ENCODE measurements at regions not wholly inside any gene's neighbourhood (a gene's known extent, or its start where the extent isn't known, plus 50 kb on each side); places are given as distances from the start of the nearest gene placed in this dataset.
A peak's percentile ranks its signal among the peaks of the same experiment; 100 is the strongest.

DNA sequence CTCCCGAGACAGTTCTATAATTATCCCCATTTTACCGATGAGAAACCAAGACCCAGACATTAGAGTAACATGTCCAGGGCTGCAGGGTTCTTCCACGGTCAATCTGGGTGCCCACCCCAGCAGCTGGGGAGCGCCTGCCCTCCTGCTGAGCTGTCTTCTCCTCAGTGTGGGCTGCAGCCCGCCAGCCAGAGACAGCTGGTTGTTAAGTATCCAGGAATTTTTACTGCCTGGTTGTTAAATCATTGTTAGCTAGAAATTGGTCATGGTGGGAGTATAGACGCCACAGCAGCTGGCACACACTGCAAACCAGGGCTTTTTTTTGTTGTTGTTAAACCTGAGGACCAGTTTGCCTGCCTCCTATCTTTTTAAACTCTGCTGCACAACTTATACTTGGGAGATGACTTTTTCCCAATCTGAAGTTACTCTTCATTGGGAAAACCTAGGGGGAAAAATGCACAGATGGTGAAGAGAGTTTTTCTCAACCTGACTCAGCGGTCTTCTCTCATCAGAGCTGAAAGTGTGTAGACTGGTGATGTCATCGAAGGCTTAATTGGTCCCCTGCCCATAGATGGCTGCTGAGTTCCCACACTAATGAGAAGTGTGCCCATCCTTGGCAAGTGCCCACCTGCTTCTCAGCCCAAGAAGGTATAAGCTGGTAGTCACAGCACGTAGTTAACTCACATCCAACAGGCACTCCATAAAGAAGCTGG is 208.6 kb downstream of the DRD1 start:
- no peak for DNase-seq

DNA sequence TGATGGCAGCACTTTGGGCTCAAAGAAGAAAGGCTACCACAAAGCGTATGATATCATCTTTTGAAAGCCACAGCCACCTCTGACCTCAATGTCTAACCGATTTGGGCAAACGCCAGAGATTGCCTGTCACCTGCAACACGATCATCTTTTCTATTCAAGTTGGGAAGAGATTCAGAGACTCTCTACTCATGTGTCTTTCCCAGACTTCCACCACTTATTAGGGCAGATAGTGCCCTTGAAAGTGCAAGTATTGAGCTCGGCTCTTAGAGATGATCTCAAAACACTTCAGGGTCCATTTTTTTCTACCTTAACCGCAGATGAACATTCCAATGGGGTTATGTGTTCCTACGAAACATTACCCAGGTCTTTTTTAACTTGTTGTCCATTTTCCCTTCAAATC is 213.7 kb downstream of the DRD1 start:
- DNase-seq, result no peak

DNA sequence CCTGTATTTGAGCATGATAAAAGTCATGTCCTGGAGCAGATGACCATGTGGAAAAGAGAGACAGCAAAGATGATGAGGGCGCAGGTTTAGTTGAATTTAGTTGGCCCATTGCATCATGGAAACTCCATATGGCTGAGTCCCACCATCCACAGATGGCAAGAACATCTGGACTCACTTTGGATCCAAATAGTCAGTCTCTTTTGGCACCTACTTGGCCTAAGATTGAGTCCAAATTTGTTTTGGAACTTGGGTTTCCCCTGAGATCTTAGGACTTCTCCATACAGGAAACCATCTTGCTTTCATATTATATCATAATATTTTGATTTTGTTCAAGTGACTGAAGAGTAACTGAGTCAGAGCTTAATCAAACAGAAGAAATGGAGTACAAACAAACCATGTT is 217.5 kb downstream of the DRD1 start:
- DNase-seq, result peak in 1 of 2 experiments; percentile 16

DNA sequence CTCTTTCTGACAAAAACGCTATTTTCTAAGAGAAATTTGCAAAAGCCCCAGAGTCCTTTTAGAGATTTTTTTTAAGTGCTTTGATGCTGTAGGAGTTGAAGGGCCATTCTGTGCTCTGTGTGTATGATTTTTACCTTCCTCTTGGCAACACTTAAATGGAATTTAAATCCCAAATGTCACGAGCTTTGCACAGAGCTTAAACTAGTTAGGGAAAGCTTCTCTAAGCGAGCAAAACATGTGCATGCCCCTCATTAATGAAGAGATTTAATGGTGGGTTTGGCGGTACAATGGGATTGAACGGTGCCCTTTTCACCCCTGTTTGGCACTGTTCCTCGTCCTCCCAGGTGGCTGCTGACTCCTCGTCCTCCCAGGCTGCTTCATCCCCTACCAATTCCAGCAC is 220.7 kb downstream of the DRD1 start:
- DNase-seq, result no peak

DNA sequence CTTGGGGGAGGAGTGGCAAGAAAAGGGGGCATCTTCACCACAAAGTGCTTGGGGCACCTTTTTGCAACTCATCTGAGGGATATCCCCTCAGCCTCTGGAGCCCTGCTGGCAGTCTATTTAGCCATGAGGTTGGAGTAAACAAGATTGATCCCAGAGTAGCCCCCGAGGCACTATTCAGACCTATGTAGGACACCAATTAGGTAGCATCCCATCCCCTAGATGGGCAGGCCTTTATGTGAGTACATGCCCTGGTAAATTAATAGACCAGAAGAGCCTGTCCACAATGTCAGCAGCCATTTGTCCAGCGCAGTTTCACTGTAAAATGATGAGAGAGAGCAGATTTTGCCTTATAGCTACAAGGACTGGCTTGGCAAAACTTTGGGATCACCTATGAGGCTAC is 221.4 kb downstream of the DRD1 start:
- DNase-seq, result no peak

DNA sequence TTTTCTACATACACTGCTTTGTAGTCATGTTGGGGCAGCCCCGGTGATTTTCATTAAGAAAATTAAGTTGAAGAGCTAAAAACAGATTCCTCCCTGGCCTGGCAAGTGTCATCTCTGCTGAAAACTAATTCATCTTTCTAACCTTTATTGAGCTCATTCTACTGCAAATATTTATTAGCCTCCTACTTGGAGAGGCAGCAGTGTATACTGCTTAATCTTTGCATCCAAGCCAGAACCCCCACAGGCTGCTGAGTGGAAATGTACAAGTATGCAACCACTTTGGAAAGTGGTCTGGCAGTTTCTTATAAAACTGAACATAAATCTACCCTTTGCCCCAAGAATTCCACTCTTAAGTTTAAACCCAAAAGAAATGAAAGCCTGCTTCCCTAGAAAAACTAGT is 223.4 kb downstream of the DRD1 start:
- no peak for DNase-seq

DNA sequence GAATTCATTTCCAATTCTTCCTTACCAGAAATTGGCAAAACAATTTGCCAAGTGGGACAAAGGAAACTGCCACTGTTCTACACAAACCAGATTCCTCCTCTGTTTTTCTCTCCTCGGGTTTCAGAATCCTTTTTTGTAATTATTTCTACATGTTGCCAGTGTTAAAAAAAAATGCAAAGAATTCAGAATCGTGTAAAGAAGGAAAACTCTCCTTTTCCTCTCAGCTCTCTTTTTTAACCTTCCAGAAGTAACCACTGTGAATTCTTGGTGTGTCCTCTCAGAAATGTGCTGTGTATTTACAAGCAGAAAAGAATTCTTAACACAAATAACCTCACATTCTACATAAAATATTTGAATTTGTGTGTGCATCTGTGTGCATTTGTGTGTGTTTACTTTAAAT is 224.6 kb downstream of the DRD1 start:
- no peak for DNase-seq

DNA sequence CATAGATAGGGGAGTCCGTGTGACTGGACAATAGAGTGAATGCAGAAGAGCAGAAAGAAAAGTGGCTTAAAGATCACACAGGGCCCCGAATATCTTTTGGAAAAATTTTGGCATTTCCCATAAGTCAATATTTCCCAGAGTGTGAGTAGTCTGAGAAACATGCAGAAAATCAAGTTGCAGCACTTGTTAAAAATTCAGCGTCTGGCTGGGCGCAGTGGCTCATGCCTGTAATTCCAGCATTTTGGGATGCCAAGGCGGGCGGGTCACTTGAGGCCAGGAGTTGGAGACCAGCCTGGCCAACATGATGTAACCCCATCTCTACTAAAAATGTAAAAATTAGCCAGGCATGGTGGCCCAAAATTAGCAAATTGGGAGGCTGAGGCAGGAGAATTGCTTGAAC is 227.0 kb downstream of the DRD1 start:
- DNase-seq, result no peak

DNA sequence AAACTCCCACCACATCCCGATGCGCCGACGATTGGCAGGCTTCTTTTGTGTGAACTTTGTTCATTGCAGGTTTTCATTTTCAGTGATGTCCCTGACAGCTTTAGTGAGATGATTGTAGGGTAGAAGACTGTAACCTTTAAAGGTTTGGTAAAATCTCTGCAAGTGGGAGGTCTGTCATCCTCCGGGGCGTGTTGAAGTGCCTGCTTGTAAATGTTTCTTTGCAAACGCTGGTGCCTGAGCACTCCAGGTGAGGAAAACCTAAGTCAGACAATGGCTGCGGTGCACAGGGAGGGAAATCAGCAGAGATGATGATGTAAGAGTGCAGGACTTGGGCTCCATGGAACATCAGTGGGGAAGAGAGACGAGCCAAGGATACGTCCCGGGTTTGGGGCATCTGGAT is 228.1 kb downstream of the DRD1 start:
- DNase-seq, result no peak

DNA sequence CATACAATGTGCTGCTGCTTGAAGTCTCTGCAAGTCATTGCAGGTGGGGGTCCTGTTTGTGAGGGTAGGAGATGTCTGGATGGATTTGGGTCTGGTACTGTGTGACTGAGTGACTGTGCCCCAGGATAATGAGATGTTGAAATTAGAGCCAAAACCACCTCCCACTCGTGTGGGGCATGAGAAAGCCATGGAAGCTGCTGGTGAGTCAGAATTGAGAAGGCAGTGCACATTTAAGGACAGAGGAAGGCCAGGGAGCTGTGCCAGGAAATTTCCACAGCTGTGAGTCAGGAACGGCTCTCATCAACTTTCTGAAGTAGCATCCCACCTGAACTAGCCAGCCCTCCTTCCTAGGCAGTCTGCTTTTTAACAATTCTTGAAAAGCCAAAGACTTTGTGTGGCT is 229.8 kb downstream of the DRD1 start:
- no peak for DNase-seq

DNA sequence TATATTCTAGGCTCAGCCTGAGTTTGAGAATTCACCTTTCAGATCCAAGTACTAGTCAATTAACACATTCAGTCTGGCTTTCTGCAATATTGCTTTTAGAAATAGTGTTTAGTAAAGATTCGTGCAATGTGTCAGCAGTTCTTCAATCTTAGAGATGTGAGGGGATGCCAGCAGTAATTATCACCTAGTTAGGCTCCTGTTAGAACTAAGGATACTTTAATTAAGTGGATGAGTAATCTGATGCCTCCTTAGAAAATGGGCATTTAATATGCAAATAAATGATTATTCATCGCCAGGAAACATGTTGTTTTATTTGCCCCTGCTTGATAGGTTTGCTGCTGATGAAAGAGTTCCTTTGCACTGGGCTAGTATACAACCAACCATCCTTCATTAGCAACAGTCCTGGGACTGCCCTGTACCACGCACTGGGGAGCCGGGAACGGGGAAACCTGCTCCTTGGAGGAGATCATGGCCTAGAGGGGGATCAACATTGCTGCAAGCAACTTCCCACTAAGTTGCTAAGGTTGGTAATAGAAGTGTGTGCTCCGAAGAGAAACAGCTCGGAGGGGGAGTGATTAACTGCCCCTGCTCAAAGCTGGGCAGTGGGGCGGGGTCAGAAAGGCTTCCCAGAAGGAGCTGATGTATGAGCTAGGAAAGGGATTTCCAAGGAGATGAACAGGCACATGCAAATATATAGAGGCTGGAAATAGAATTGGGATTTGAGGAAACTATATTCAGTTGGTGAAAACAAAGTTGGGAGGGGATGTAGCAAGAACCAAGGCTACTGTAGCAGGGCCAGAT is 231.8 kb downstream of the DRD1 start:
- DNase-seq, result no peak

DNA sequence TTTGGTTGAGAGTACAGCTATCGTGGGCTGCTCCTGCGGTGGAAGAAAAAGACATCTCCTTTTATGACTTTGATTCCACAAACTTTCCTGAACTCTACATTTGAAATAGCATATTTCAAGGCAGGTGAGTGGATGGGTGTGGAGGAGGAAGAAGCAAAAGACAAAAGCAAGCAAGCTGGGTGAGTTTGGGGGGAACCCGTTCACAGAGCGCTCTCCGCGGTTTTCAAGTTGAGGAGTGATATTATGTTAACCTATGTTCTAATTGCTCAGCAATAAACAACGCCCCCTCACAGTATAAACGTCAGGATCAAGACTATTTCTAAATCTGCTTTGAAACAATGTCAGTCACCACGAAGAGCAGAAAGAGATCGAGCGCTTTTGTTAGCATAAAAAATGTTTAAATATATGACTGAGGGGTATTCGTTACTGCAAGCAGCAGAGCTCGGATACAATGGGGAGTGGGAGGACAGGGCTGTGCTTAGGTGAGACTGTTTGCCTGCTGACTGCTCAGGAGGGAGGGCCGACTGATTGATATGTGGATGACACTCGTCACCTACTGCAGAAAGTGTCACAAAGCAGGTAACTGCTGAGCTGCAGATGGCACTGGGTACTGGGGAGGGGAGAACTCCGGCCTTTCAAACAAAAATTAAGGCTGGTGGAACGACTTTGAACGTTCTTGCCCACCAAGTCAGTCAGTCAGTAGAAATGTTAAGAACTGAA is 236.5 kb downstream of the DRD1 start:
- no peak for DNase-seq

DNA sequence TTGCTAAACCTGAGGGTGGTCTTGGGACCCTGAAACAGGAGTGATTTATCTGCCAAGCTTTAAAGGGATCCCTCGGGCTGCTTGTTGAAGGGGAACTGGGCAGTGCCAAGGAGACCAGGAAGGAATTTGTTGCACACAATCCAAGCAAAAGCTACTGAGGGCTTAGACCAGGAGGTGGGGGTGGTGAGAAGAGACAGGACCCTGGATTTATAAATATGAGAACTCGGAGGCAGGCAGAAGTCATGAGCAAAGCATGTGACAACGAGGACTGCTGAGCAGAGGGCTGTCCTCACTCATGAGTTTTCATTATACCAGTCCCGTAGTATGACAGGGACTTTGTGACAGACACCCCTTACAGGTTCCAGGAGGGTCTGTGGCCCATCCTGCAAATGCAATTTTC is 237.3 kb downstream of the DRD1 start:
- DNase-seq, result no peak

DNA sequence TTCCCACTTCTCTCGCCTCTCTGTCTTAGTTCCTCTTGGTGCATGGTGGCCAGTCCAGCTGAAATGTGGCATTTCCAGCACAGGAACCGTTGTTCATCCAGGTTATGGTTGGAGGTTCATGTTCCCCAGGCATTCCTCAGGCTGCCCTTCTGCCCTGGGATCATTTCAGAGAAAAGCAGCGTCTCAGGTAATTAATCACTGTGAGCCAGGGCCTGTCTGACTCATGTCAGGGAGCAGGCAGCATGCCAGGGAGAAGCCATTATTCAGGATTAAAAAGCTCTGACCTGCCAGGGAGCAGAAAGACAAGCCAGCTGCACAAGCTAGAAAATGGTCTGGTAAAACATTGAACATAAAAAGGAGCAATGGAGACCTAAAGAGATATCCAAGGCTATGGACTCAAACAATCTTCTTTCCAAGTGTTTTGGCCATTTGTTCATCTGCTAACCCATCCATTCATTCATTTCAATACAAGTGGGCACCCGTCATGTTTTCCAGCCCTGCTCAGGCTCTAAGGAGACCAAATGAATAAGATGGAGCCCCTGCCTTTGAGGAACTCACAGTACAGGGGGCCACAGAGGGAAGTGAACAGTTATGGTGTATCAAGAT is 241.4 kb downstream of the DRD1 start:
- peak; percentile 5 to 50 for DNase-seq

DNA sequence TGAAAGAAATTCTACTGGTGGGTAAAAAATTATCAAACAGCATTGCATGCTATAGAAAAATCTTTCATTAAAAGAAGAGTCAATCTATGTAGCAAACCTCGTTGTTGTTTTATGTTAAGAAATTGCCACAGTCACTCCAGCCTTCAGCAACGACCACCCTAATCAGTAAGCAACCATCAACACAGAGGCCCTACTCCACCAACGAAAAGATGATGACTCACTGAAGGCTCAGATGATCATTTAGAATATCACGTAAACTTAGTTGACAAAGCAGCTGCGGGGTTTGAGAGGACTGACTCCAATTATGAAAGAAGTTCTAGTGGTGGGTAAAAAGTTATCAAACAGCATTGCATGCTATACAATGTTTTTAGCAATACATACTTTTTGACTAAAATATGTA is 242.6 kb downstream of the DRD1 start:
- no peak for DNase-seq

DNA sequence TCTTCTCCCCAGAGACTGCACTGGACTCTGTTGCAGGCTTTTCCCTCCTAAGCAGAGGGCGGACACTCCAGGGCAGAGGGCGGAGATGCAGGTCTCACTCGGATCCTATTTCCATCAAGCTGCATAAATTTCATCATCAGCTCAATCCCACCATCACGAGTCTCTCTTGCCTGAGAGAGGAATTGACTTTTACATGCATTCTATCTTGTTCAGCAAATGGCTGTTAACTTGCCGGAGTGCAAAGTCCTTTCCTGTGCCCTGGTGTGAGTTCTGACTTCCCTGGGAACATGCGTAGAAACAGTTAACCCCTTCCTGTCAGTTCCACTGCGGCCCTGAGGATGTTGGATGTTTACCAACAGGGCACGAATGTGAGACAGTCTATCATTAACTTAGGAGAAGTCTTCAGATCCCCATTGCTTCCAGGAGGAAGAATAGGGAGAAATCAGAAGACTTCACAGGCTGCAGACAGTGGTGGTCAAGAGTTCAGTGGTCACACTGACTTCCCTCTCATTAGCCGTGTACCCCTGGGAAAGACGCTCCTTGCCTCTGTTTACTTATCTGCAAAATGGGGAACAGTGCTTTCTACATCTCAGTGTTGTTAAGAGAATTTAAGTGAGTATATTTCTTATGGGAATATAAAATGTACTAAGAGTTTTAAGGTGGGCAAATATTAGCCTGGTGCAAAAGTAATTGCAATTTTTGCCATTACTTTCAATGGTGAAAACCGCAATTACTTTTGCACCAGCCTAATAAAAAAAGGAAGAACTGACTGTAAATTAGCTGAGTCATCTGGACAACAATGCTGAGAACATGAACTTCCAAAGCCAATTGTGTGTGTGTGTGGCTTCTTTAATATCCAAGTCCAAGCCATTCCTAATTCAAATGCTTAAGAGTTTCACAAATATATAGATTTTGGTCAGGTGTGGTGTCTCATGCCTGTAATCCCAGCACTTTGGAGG is 248.0 kb downstream of the DRD1 start:
- no peak for DNase-seq

DNA sequence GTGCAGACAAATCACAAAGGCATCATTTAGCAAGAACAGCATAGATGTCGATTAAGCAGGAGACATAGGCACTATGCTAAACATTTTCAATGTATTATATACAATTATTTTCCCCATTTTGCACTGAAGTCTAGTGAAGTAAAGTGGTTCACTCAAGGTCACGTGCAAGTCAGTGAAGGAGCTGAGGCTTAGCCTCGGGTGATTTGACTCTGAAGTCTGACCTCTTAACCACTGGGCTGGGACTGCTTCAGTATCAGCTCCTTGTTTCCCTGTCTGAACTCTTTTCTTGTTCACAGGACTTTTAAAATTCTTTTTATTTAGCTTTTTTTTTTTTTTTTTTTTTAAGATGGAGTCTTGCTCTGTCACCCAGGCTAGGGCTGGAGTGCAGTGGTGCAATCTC is 262.7 kb downstream of the DRD1 start:
- no peak for DNase-seq

DNA sequence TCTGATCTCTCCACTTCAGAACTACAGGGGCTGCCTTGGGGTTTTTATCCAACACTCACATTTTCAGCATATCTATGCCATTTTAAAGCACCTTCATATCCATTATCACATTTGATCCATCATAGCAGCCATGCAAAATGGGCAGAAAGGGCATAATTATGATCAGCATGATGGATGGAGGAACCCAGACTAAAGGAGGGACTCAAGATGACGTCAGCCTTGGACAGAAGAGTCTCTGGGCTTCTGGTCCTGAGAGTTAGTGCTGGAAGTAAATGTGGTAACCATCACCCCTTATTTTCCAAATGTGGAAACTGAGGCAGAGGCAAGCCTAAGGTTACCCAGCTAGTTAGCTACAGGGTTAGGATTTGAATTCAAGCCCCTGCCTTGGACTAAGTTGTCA is 273.1 kb downstream of the DRD1 start:
- DNase-seq, result no peak

DNA sequence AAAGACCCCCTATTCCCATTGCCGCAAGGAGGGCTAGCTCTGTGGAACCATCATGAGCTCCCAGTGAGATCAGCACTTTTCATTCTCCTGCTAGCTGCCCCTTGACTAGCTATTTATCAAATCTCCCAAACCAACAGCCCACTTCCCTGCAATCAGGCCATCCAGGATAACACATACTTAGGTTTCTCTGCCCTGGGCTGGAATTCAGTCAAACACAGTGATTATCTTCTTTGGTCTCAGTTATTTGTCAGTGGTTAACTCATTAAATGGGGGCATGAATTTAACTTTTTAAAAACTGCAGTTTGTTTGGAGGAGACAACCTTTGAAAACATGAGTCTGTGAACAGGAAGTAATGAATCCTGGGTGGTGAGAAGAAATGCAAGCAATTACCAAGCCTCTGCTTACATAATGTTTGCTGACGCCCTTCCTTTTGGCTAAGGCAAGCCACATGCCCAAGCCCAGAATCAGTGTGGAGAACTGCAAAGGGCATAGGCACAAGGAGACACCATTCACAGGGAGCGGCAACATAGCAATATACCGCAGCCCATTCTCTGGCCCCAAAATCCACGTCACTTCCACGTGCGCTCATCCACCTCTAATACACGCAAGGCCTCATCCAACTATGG is 275.0 kb downstream of the DRD1 start:
- DNase-seq, result no peak

DNA sequence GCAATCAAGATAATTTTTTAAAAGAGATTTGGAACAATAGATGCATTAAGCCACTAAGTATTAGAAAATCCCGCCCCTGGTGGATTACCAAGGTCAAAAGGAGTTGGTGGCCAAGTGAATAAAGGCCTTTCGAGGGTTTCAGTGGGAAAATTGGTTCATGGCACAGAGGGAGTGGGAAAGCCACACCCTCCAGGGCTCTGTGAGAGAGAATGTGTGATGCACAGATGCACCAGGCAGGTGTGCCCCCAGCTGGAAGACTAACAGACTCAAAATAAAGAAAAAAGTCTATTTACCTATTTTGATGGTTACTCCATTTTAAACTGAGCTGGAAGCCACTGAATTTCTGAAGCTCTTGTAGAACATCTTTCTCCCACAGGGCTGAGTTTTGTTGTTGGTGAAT is 278.0 kb downstream of the DRD1 start:
- DNase-seq, result no peak

DNA sequence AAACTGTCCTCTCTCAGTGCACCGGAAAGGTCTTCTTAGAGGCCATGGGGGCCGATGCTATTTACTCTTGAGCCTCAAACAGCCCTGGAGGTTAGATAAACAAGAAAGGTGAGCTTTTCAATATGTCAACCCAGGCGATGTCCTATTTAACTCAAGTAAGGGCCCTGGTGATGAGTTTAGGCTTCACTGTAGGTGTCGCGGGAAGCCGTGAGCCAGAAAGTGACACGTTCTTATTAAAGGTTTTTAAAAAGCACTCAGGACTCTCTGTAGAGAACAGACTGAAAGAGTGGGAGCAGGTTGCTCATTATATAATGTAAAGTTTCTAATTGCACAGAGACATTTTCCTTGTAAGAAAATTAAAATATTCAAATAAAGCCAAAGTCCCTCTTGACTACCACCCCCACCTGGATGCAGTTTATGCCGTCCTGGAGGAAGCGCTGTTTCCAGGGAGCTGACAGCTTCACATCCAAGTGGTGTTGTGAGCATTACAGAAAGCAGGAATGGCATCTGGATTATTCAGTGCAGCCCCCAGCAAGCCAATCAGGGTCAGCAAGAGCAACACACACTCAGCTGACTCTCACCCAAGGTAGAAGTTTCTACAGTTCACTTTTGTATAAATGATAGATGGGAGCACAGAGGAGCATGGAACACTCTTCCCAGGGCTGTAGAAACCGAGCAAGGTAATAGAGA is 280.3 kb downstream of the DRD1 start:
- no peak for DNase-seq
